GM10266 (cell line): ENCODE measurements at regions not wholly inside any gene's neighbourhood (a gene's known extent, or its start where the extent isn't known, plus 50 kb on each side); places are given as distances from the start of the nearest gene placed in this dataset.
"Not testable (repeated sequence)": the region's sequence is repeated elsewhere in the genome, so short reads cannot be mapped to it uniquely, and the experiment has no call there.

ENCODE experiments used
- DNase-seq: peaks from one replicate; pipeline ENCODE4 v3.0.0; 2012; ENCODE audit errors: extremely low spot score
- TF ChIP-seq, protein P1 (sequence below): IDR thresholded peaks from 2 replicates; pipeline ENCODE4 v1.5.1; 2012; ENCODE audit warnings: mild to moderate bottlenecking, low read depth; ENCODE audit not compliant: control insufficient read depth, insufficient read depth; ENCODE audit errors: missing control alignments

DNA sequence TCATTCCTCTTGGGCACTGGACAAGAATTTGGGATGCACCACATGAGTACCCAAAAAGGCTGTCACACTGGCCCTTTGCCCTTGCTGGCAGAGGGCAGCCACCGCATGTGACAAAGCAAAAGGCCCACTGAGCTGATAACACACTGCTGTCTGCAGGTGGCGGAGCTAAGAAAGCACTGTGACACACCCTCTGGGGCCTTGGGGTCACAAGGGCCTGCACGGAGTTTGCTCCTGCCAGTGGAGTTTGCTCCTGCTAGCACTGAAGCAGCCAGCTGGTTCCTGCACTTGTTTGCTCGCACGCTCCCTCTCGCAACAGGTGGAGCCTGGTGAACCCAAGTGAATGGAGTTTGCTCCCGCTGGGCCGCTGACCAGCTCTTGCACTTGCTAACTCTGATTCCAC is 132.6 kb downstream of the LCA5 start:
- DNase-seq: no peak
- TF ChIP-seq, protein P1, sequence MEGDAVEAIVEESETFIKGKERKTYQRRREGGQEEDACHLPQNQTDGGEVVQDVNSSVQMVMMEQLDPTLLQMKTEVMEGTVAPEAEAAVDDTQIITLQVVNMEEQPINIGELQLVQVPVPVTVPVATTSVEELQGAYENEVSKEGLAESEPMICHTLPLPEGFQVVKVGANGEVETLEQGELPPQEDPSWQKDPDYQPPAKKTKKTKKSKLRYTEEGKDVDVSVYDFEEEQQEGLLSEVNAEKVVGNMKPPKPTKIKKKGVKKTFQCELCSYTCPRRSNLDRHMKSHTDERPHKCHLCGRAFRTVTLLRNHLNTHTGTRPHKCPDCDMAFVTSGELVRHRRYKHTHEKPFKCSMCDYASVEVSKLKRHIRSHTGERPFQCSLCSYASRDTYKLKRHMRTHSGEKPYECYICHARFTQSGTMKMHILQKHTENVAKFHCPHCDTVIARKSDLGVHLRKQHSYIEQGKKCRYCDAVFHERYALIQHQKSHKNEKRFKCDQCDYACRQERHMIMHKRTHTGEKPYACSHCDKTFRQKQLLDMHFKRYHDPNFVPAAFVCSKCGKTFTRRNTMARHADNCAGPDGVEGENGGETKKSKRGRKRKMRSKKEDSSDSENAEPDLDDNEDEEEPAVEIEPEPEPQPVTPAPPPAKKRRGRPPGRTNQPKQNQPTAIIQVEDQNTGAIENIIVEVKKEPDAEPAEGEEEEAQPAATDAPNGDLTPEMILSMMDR: no peak

DNA sequence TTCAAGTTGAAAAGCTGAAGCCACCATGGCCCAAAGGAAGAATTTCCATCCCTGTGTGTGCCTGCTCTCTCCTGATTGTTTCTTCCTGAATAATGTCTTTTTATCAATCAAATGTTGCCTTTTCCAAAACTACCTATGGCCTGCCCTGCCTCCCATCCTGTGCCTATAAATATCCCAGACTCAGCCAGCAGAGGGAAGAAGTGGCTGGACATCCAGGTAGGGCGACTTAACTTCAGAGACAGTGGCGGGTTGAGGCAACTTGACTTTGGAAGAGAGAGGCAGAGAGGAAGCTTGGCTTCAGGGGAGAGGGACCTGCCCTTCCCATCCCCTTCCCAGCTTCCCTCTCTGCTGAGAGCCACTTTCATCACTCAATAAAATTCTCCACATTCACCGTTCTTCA is 133.0 kb downstream of the LCA5 start:
- TF ChIP-seq, protein P1: no peak
- no peak for DNase-seq

DNA sequence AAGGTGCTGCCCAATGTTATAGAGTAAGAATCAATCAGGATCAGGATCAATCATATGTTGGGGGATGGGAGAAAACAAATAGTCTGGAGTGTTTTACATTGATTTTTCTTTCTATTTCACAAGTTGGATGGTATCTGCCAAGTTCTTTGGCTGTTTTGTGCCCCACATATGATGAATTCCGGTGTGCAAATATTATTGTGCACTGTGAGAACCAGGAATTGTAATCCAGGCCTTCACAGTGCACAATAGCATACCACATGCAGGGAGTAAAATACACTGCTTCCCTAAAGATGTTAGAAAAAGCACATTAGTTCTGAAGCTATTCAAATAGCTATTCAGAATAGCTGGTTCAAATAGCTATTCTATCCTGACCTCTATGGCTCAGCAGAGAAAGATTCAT is 133.7 kb downstream of the LCA5 start:
- DNase-seq: no peak
- TF ChIP-seq, protein P1: no peak

DNA sequence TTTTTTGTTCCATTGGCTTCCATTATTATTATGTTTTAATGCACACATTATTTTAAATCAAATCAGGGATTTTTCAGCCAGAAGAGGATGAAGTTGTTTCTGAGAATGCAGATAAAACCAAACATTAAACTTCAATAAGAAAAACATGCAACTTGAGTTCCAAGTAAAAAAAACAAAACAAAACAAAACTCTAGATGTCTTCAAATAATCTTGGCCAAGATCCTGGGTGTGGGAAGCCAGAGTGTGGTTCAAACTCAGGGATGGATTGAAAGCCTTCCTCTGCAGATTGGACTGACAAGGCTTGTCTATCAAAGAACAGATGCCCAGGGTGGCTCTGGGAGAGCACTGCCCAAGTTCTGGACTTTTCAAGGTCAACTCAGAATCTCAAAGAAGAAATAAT is 134.1 kb downstream of the LCA5 start:
- TF ChIP-seq, protein P1: no peak
- no peak for DNase-seq

DNA sequence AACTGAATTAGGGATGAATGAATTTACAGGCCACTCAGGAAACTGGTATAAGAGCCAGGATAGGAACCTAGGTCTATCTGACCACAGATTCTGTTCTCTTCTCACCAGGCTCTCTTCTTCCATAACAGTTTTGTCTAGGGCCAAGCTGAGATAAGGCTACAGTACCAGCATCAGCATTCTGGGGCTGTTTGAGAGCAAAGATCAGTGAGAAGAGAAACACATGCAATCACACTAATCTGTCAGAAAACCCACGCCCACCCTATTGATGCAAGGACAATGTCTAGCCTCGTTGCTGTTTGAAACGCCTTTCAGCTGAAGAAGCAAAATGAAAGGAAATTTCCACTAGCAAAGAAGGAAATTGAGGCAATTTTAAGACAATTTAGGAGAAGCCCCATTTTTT is 137.7 kb downstream of the LCA5 start:
- TF ChIP-seq, protein P1: no peak
- DNase-seq: no peak

DNA sequence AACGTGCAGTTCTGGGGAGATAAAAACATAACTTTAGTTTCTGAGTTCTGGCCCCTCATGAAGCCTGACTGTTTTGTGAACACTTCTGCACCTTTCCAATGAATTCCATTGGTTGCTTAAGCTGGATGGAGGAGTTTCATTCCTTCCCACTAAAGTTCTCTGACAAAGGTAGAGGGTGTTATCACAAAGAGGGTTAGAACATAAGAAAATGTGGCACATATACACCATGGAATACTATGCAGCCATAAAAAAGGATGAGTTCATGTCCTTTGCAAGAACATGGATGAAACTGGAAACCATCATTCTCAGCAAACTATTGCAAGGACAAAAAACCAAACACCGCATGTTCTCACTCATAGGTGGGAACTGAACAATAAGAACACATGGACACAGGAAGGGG is 138.6 kb downstream of the LCA5 start:
- not testable (repeated sequence) for DNase-seq

DNA sequence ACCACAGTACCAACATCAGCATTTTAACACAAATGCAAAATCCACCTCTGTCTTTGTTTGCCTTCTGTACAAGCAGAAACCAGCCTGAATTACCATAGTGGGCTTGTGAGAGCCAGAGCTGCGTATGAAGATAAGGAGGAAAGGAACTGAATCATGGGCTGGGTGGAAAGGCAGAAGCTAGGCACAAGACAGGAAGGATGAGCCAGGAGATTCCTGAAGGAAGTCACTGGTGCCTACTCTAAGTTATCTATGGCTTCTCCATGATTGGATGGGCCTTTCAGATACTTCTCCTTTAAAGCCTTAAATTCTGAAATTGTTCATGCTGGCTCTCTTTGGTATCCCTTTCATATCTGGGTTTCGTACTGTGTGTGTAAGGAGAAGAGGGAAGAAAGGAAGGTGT is 140.6 kb downstream of the LCA5 start:
- DNase-seq: no peak
- TF ChIP-seq, protein P1: no peak

DNA sequence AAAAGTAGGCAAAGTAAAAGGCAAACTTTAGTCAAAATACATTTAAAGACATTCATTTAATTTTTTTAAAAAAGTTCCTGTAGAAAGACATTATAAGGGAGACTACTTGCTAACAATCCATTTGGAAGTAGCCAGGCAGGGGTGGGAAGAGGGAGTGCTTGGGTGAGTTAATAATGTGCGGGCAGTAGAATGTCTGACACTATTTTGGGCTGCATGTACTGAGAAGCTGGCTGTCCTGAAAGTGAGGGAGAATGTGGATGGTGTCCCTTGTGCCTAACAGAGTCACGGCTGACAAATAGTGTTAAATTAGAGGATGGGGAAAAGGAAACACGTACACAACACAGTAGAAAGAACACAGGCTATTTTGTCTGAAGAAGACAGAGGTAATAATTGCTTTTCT is 142.5 kb downstream of the LCA5 start:
- DNase-seq: no peak
- TF ChIP-seq, protein P1: no peak
